Left forelimb (tissue), 1 donor: ENCODE measurements at regions not wholly inside any gene's neighbourhood (a gene's known extent, or its start where the extent isn't known, plus 50 kb on each side); places are given as distances from the start of the nearest gene placed in this dataset.
"Not testable (repeated sequence)": the region's sequence is repeated elsewhere in the genome, so short reads cannot be mapped to it uniquely, and the experiment has no call there.

Source experiments
- DNase-seq: peaks from one replicate; pipeline ENCODE4 v3.0.0-alpha.2; 2018; ENCODE audit warnings: low spot score

- DNase-seq: no peak
Measured at GRCh38 chr11:122441666-122442035, 213.9 kb upstream of the UBASH3B start.

GRCh38 chr11:122440811-122441665, 214.5 kb upstream of the UBASH3B start:
- peak; percentile 68 for DNase-seq

- peak; percentile 76 for DNase-seq
Measured at GRCh38 chr11:122439866-122440810, 215.4 kb upstream of the UBASH3B start.

GRCh38 chr11:122436188-122436555, 219.3 kb upstream of the UBASH3B start:
- no peak for DNase-seq

GRCh38 chr11:122435540-122436187, 219.9 kb upstream of the UBASH3B start:
- no peak for DNase-seq

GRCh38 chr11:122434786-122435185, 220.7 kb upstream of the UBASH3B start:
- no peak for DNase-seq

- no peak for DNase-seq
Measured at GRCh38 chr11:122430490-122430889, 225.0 kb upstream of the UBASH3B start.

GRCh38 chr11:122426073-122426472, 229.4 kb upstream of the UBASH3B start:
- DNase-seq: no peak

GRCh38 chr11:122424636-122425035, 230.9 kb upstream of the UBASH3B start:
- no peak for DNase-seq

GRCh38 chr11:122423886-122424285, 231.6 kb upstream of the UBASH3B start:
- DNase-seq: no peak

GRCh38 chr11:122423273-122423672, 232.2 kb upstream of the UBASH3B start:
- no peak for DNase-seq

GRCh38 chr11:122422682-122423081, 232.8 kb upstream of the UBASH3B start:
- DNase-seq: no peak

GRCh38 chr11:122421702-122422101, 233.8 kb upstream of the UBASH3B start:
- no peak for DNase-seq

- DNase-seq: no peak
Measured at GRCh38 chr11:122418032-122418431, 237.5 kb upstream of the UBASH3B start.

GRCh38 chr11:122414406-122415018, 241.0 kb upstream of the UBASH3B start:
- DNase-seq: no peak

- DNase-seq: no peak
Measured at GRCh38 chr11:122413677-122414076, 241.8 kb upstream of the UBASH3B start.

GRCh38 chr11:122412581-122412980, 242.9 kb upstream of the UBASH3B start:
- DNase-seq: no peak

- no peak for DNase-seq
Measured at GRCh38 chr11:122406466-122406865, 249.1 kb upstream of the UBASH3B start.

- no peak for DNase-seq
Measured at GRCh38 chr11:122405547-122406341, 249.8 kb upstream of the UBASH3B start.

- DNase-seq: no peak
Measured at GRCh38 chr11:122404571-122404970, 251.0 kb upstream of the UBASH3B start.

- DNase-seq: not testable (repeated sequence)
Measured at GRCh38 chr11:122401581-122401980, 253.9 kb upstream of the UBASH3B start.
